ENCODE measurements at regions not wholly inside any gene's neighbourhood (a gene's known extent, or its start where the extent isn't known, plus 50 kb on each side); places are given as distances from the start of the nearest gene placed in this dataset.

DNA sequence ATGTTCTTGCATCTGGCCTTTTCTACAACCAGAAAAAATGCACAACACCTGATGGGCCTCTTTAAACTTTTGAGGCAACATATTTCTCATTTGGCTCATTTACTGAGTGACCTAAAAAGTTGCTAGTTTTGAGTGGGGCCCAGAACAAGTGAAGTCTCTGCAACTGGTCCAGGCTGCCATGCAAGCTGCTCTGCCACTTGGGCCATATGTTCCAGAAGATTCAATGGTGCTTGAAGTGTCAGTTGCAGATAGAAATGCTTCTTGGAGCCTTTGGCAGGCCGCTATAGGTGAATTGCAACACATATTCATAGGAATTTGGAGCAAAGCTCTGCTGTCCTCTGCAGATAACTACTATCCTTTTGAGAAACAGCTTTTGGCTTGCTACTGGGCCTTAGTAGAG lies 66.4 kb upstream of the RLIM start:
- Histone ChIP-seq H3K4me3 (no peak overlapping the region), H3K9me3 (no peaks in the 10 kb centered on the region), H3K27me3 (no peaks in the 10 kb centered on the region), H3K4me1 (no peaks in the 10 kb centered on the region), H3K36me3 (no peaks in the 10 kb centered on the region), H3K27ac (no peak overlapping the region)
- in situ Hi-C loops (cut with MboI; ENCODE audit: low pct_ligation_motif_present in 1 of 4, low pct_unique_long_range_greater_than_20kb in 1 of 4, low sequenced_read_pairs in 3 of 4) (no loop called here), intact Hi-C loops (cut with DNase I; ENCODE audit: low total_unique reads) (loop anchor here (5.0 kb wide), 1 partner anchor 579 kb away; no protein-coding TSS in a partner anchor)
- TF ChIP-seq EP300 (IDR thresholded peaks at IDR 0.05; ENCODE audit: low read depth) = no peak
- DNase-seq = no peak
- 50% methylated on average over 1 of the region's 1 CpG; no CpG with 5 or more reads in 1 of the 2 donors for WGBS, 2 donors (ENCODE audit: low coverage in 1 of 2)

DNA sequence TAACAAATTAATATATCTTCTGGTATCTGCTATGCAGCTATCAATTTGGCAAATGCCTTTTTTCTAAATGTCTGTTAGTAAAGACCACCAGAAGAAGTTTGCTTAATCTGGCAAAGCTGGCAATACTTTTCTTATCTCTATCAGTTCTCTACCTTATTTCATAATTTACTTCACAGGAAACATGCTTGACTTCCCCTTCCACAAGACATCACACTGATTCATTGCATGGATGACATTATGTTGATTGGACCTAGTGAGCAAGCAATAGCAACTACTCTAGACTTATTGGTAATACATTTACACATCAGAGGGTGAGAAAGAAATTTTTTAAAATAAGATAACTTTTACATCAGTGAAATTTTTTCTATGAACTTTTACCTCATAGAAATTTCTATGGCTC lies 66.0 kb upstream of the RLIM start:
- TF ChIP-seq EP300 (IDR thresholded peaks at IDR 0.05; ENCODE audit: low read depth) (no peak), POLR2AphosphoS5 (IDR thresholded peaks at IDR 0.05) (no peak), POLR2A (IDR thresholded peaks at IDR 0.05) (no peak)
- TF ChIP-seq, protein P1, sequence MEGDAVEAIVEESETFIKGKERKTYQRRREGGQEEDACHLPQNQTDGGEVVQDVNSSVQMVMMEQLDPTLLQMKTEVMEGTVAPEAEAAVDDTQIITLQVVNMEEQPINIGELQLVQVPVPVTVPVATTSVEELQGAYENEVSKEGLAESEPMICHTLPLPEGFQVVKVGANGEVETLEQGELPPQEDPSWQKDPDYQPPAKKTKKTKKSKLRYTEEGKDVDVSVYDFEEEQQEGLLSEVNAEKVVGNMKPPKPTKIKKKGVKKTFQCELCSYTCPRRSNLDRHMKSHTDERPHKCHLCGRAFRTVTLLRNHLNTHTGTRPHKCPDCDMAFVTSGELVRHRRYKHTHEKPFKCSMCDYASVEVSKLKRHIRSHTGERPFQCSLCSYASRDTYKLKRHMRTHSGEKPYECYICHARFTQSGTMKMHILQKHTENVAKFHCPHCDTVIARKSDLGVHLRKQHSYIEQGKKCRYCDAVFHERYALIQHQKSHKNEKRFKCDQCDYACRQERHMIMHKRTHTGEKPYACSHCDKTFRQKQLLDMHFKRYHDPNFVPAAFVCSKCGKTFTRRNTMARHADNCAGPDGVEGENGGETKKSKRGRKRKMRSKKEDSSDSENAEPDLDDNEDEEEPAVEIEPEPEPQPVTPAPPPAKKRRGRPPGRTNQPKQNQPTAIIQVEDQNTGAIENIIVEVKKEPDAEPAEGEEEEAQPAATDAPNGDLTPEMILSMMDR (IDR thresholded peaks at IDR 0.05) = no peak
- H3K36me3 ChIP-seq = no peaks in the 10 kb centered on the region
- H3K27me3 ChIP-seq = no peaks in the 10 kb centered on the region
- H3K4me3 ChIP-seq = no peak overlapping the region
- intact Hi-C loops (cut with DNase I; ENCODE audit: low total_unique reads) (loop anchor here (5.0 kb wide), 1 partner anchor 578 kb away; no protein-coding TSS in a partner anchor), in situ Hi-C loops (cut with MboI; ENCODE audit: low pct_ligation_motif_present in 1 of 4, low pct_unique_long_range_greater_than_20kb in 1 of 4, low sequenced_read_pairs in 3 of 4) (no loop called here)
- DNase-seq = no peak
- no peaks in the 10 kb centered on the region for H3K9me3 ChIP-seq
- H3K27ac ChIP-seq = no peak overlapping the region
- no peaks in the 10 kb centered on the region for H3K4me1 ChIP-seq

DNA sequence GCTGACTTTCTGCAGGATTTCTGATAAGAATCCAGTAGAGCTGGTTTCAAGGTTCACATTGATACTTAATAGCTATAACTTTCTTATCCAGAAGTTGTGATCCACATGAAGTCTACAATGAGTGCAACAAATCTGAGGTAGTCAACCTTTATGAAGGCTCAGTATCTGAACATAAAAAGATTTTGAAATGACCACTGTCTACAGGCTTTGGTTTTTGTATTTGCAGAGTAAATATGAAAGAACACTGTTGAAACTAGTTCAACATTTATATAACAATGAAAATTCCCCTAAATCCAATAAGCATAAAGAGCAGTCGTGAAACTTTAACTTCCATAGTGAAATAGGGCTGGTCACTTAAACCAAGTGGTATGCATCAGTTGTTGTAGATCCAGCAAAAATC lies 55.6 kb upstream of the RLIM start:
- H3K27ac ChIP-seq = no peak overlapping the region
- in situ Hi-C loops (cut with MboI; ENCODE audit: low pct_ligation_motif_present in 1 of 4, low pct_unique_long_range_greater_than_20kb in 1 of 4, low sequenced_read_pairs in 3 of 4) (no loop called here), intact Hi-C loops (cut with DNase I; ENCODE audit: low total_unique reads) (no loop called here)
- no peaks in the 10 kb centered on the region for H3K36me3 ChIP-seq
- H3K9me3 ChIP-seq = no peaks in the 10 kb centered on the region
- no peak overlapping the region for H3K4me3 ChIP-seq
- H3K4me1 ChIP-seq = no peaks in the 10 kb centered on the region
- TF ChIP-seq EP300 (IDR thresholded peaks at IDR 0.05; ENCODE audit: low read depth) = no peak
- no peak for TF ChIP-seq POLR2A (IDR thresholded peaks at IDR 0.05)
- no peak for TF ChIP-seq POLR2AphosphoS5 (IDR thresholded peaks at IDR 0.05)
- TF ChIP-seq, protein P1 (IDR thresholded peaks at IDR 0.05) = no peak
- no peaks in the 10 kb centered on the region for H3K27me3 ChIP-seq
- DNase-seq = no peak
- WGBS, 2 donors (ENCODE audit: low coverage in 1 of 2) = 38 to 50% methylated on average over 1 of the region's 1 CpG

Small RNA genes lying in the stretch of these regions (small RNA-seq; reads per million reads assigned to genes)
- gene RNU6-330P = 0 reads per million in 4 donors
